ENCODE measurements at regions not wholly inside any gene's neighbourhood (a gene's known extent, or its start where the extent isn't known, plus 50 kb on each side); places are given as distances from the start of the nearest gene placed in this dataset.
"Not testable (repeated sequence)": the region's sequence is repeated elsewhere in the genome, so short reads cannot be mapped to it uniquely, and the experiment has no call there.

GRCh38 chr6:139698526-139699176 is 324.2 kb upstream of the CITED2 start:
- peaks cover 8% of the 10 kb centered on the region for H3K9me3 Mint-ChIP-seq (ENCODE audit: unreplicated experiment)
- TF ChIP-seq, protein P1, sequence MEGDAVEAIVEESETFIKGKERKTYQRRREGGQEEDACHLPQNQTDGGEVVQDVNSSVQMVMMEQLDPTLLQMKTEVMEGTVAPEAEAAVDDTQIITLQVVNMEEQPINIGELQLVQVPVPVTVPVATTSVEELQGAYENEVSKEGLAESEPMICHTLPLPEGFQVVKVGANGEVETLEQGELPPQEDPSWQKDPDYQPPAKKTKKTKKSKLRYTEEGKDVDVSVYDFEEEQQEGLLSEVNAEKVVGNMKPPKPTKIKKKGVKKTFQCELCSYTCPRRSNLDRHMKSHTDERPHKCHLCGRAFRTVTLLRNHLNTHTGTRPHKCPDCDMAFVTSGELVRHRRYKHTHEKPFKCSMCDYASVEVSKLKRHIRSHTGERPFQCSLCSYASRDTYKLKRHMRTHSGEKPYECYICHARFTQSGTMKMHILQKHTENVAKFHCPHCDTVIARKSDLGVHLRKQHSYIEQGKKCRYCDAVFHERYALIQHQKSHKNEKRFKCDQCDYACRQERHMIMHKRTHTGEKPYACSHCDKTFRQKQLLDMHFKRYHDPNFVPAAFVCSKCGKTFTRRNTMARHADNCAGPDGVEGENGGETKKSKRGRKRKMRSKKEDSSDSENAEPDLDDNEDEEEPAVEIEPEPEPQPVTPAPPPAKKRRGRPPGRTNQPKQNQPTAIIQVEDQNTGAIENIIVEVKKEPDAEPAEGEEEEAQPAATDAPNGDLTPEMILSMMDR (IDR thresholded peaks at IDR 0.05) = no peak
- no peaks in the 10 kb centered on the region for H3K27me3 Mint-ChIP-seq (ENCODE audit: unreplicated experiment)
- H3K4me1 Mint-ChIP-seq (ENCODE audit: unreplicated experiment) = peaks cover 27% of the 10 kb centered on the region
- H3K36me3 Mint-ChIP-seq (ENCODE audit: unreplicated experiment) = no peaks in the 10 kb centered on the region
- no peak overlapping the region for H3K4me3 Mint-ChIP-seq (ENCODE audit: unreplicated experiment)
- no peak for DNase-seq (ENCODE audit: extremely low spot score, unreplicated experiment)
- H3K27ac Mint-ChIP-seq (ENCODE audit: unreplicated experiment) = no peak overlapping the region

DNA sequence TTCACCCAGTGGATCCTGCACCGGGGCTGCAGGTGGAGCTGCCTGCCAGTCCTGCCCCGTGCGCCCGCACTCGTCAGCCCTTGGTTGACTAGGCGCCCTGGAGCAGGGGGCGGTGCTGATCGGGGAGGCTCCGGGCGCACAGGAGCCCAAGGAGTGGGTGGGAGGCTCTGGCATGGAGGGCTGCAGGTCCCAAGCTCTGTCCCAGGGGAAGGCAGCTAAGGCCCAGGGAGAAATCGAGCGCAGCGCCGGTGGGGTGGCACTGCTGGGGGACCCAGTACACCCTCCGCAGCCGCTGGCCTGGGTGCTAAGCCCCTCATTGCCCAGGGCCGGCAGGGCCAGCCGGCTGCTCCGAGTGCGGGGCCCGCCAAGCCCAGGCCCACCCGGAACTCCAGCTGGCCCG is 323.4 kb upstream of the CITED2 start:
- H3K36me3 Mint-ChIP-seq (ENCODE audit: unreplicated experiment); H3K9me3 Mint-ChIP-seq (ENCODE audit: unreplicated experiment); H3K27me3 Mint-ChIP-seq (ENCODE audit: unreplicated experiment); DNase-seq (ENCODE audit: extremely low spot score, unreplicated experiment); H3K27ac Mint-ChIP-seq (ENCODE audit: unreplicated experiment); H3K4me3 Mint-ChIP-seq (ENCODE audit: unreplicated experiment): not testable (repeated sequence)
- H3K4me1 Mint-ChIP-seq (ENCODE audit: unreplicated experiment) = peaks cover 30% of the 10 kb centered on the region

DNA sequence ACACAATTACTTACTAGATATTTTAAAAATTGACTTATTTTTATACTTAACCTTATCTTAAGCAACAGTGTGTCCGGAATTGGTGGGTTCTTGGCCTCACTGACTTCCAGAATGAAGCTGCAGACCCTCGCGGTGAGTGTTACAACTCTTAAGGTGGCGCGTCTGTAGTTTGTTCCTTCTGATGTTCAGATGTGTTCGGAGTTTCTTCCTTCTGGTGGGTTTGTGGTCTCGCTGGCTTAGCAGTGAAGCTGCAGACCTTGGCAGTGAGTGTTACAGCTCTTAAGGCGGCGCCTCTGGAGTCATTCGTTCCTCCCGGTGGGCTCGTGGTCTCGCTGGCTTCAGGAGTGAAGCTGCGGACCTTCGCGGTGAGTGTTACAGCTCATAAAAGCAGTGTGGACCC is 322.5 kb upstream of the CITED2 start:
- H3K4me3 Mint-ChIP-seq (ENCODE audit: unreplicated experiment); H3K36me3 Mint-ChIP-seq (ENCODE audit: unreplicated experiment); H3K27ac Mint-ChIP-seq (ENCODE audit: unreplicated experiment): not testable (repeated sequence)

DNA sequence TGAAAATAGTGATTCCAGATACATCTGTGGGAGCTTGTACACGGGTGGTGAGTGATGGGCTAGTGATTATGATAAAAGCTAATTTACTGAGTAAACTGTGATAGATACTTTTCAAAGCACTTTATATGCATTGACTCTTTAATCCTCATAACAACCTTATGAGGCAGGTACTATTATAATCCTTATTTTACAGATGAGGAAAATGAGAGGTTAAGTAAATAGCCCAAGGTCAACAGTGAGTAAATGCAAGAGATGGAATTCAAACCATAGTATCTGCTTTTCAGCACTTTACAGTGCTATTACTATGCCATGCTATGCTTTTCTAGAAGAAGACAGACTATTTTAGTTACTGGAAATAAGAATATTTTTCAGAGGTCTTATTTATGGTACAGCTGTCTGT is 320.9 kb upstream of the CITED2 start:
- no peaks in the 10 kb centered on the region for H3K36me3 Mint-ChIP-seq (ENCODE audit: unreplicated experiment)
- TF ChIP-seq, protein P1 (IDR thresholded peaks at IDR 0.05) = no peak
- DNase-seq (ENCODE audit: extremely low spot score, unreplicated experiment) = no peak
- peaks cover 30% of the 10 kb centered on the region for H3K4me1 Mint-ChIP-seq (ENCODE audit: unreplicated experiment)
- H3K4me3 Mint-ChIP-seq (ENCODE audit: unreplicated experiment) = no peak overlapping the region
- H3K27me3 Mint-ChIP-seq (ENCODE audit: unreplicated experiment) = no peaks in the 10 kb centered on the region
- H3K9me3 Mint-ChIP-seq (ENCODE audit: unreplicated experiment) = peaks cover 3% of the 10 kb centered on the region
- H3K27ac Mint-ChIP-seq (ENCODE audit: unreplicated experiment) = no peak overlapping the region

More for the DNA sequence above, 322.5 kb upstream of the CITED2 start:
- DNase-seq (ENCODE audit: extremely low spot score, unreplicated experiment); H3K27me3 Mint-ChIP-seq (ENCODE audit: unreplicated experiment); H3K9me3 Mint-ChIP-seq (ENCODE audit: unreplicated experiment): not testable (repeated sequence)
- peaks cover 30% of the 10 kb centered on the region for H3K4me1 Mint-ChIP-seq (ENCODE audit: unreplicated experiment)

DNA sequence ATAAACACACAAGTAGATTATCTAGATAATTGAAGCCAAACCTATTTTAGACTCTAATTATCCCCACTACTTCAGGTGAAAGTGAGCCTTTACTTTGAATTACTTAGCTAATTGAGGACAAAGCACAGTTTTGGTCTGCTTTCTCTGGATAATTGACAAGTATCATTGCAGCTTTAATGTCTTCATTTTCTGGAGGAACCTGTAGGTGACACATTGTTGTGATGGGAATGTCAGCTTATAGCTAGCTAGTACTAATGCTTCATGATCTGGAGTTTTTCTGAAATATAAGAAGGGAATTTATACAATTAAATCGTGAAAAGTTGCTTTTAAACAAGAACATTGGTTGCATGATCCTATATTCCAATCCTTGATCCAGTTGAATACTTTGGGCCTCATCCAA is 319.3 kb upstream of the CITED2 start:
- no peak for DNase-seq (ENCODE audit: extremely low spot score, unreplicated experiment)
- Mint-ChIP-seq H3K4me3 (ENCODE audit: unreplicated experiment) (no peak overlapping the region), H3K36me3 (ENCODE audit: unreplicated experiment) (no peaks in the 10 kb centered on the region), H3K27ac (ENCODE audit: unreplicated experiment) (peak overlapping the region; percentile 58), H3K27me3 (ENCODE audit: unreplicated experiment) (no peaks in the 10 kb centered on the region), H3K9me3 (ENCODE audit: unreplicated experiment) (peaks cover 3% of the 10 kb centered on the region), H3K4me1 (ENCODE audit: unreplicated experiment) (peaks cover 27% of the 10 kb centered on the region)
- TF ChIP-seq, protein P1 (IDR thresholded peaks at IDR 0.05) = no peak

DNA sequence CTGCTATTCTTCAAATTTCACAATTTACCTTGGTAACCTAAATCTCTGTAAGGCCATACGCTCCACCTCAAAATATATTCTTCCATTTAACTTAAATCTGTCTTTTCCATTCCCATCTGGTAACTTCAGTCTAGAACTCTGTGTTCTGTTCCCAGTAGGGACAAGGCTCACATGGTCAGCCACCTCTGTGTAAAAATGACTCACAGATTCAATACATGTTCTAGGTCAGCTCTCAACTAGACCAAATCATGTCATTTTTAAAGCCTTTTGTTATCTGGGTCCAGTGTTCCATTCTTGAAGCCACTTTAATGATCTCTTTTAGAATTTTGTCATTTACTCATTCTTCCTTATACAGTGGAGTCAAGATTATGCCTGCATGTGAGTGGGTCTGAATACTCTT is 315.6 kb upstream of the CITED2 start:
- Mint-ChIP-seq H3K36me3 (ENCODE audit: unreplicated experiment) (no peaks in the 10 kb centered on the region), H3K27me3 (ENCODE audit: unreplicated experiment) (no peaks in the 10 kb centered on the region), H3K27ac (ENCODE audit: unreplicated experiment) (no peak overlapping the region), H3K4me1 (ENCODE audit: unreplicated experiment) (peaks cover 19% of the 10 kb centered on the region), H3K9me3 (ENCODE audit: unreplicated experiment) (peaks cover 3% of the 10 kb centered on the region), H3K4me3 (ENCODE audit: unreplicated experiment) (no peak overlapping the region)
- TF ChIP-seq, protein P1 (IDR thresholded peaks at IDR 0.05) = no peak
- DNase-seq (ENCODE audit: extremely low spot score, unreplicated experiment) = no peak

Measured in osteocyte (in vitro differentiated cells).